PC-9 (cell line): ENCODE measurements at regions not wholly inside any gene's neighbourhood (a gene's known extent, or its start where the extent isn't known, plus 50 kb on each side); places are given as distances from the start of the nearest gene placed in this dataset.

ENCODE experiments used
- CTCF ChIP-seq: fragments of 200-600 bp; sonication (generic); conservative IDR thresholded peaks from 2 replicates; pipeline ENCODE4 v1.6.1; 2017; ENCODE audit warnings: mixed run types, antibody characterized with exemption, mild to moderate bottlenecking, moderate library complexity
- EZH2 ChIP-seq: fragments of 200-600 bp; sonication (generic); IDR thresholded peaks from 2 replicates; pipeline ENCODE4 v1.8.0; 2017; ENCODE audit warnings: antibody characterized with exemption, low read depth

DNA sequence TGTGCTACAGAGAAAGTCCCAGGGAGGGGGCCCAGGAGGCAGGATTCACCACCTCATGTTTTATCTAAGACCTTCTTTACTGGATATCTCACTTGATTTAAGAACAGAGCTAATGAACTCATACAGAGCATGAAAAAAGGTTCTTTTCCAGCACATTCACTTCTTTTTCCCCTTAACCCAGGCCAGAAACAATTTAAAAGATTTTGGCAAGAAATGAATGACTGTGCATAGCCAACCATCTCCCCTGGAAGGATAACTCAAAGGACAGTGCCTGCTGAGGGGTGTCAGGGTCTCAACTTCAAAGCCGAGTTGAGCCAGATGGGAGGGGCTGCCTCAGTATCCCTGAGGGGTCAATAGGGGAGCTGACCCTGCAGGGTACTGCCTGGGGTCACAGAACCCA is 253.4 kb downstream of the SOD2 start:
- TF ChIP-seq EZH2, result no peak
- TF ChIP-seq CTCF, result no peak
